CD4-positive, alpha-beta T cell (primary cell): ENCODE measurements at regions not wholly inside any gene's neighbourhood (a gene's known extent, or its start where the extent isn't known, plus 50 kb on each side); places are given as distances from the start of the nearest gene placed in this dataset.

ENCODE experiments used
- ATAC-seq: fragments of 200-7000 bp; cut with Tn5 transposase; one replicate; pipeline ENCODE4 v1.10.0; 2022; ENCODE audit warnings: mild to moderate bottlenecking; ENCODE audit not compliant: poor library complexity
- CTCF ChIA-PET: fragments of 350-600 bp; sonication (Branson Sonifier 250); formaldehyde crosslinking; loops from one replicate; lab custom pipeline; 2021; ENCODE audit warnings: antibody characterized with exemption, inconsistent platforms; lab: Charles Lee
- POLR2A ChIA-PET: fragments of 350-600 bp; sonication (Branson Sonifier 250); formaldehyde crosslinking; loops from one replicate; lab custom pipeline; 2021; ENCODE audit warnings: antibody characterized with exemption, inconsistent platforms; lab: Charles Lee
- DNase-seq, 14 experiments: peaks; one replicate each; pipeline ENCODE4 v3.0.0-alpha.2; 2013 to 2020; ENCODE audit warnings: mixed read lengths in 2 of 14
- H3K27ac ChIP-seq, 2 donors: one replicate each; pipeline versions ENCODE4 v1.5.1 to v1.7.0; 2013; ENCODE audit warnings: low read length in 2 of 2, low read depth in 1 of 2, mild to moderate bottlenecking in 1 of 2
- H3K27me3 ChIP-seq, 2 experiments: 1 replicate in 1 of 2; 2 replicates in 1 of 2; pipeline versions ENCODE4 v1.6.1 to v1.7.0; 2013; ENCODE audit warnings: low read length in 2 of 2, control low read depth in 1 of 2, mild to moderate bottlenecking in 1 of 2, moderate library complexity in 1 of 2; ENCODE audit not compliant: insufficient read depth in 2 of 2, control insufficient read depth in 1 of 2
- H3K36me3 ChIP-seq: one replicate; pipeline ENCODE4 v1.6.1; 2013; ENCODE audit warnings: low read length, control low read depth; ENCODE audit not compliant: insufficient read depth
- H3K4me1 ChIP-seq: one replicate; pipeline ENCODE4 v1.6.1; 2013; ENCODE audit warnings: low read length, control low read depth; ENCODE audit not compliant: insufficient read depth
- H3K4me3 ChIP-seq: one replicate; pipeline ENCODE4 v1.5.1; 2013; ENCODE audit warnings: mild to moderate bottlenecking, low read length, moderate library complexity
- H3K9me3 ChIP-seq, 2 experiments: 1 replicate in 1 of 2; 2 replicates in 1 of 2; pipeline versions ENCODE4 v1.6.1 to v1.7.0; 2013; ENCODE audit warnings: low read length in 2 of 2, mild to moderate bottlenecking in 2 of 2, control low read depth in 1 of 2, moderate library complexity in 1 of 2; ENCODE audit not compliant: control insufficient read depth in 1 of 2, insufficient read depth in 1 of 2
- H3K27ac Mint-ChIP-seq: one replicate; pipeline ENCODE4 v1.8.0; 2020; ENCODE audit warnings: mixed read lengths
- H3K27me3 Mint-ChIP-seq: one replicate; pipeline ENCODE4 v1.8.0; 2021; ENCODE audit warnings: mixed read lengths
- H3K36me3 Mint-ChIP-seq: one replicate; pipeline ENCODE4 v1.8.0; 2021; ENCODE audit warnings: low read depth, mixed read lengths
- H3K4me1 Mint-ChIP-seq: one replicate; pipeline ENCODE4 v1.8.0; 2021; ENCODE audit warnings: low read depth, mixed read lengths
- H3K4me3 Mint-ChIP-seq: one replicate; pipeline ENCODE4 v1.8.0; 2020; ENCODE audit warnings: mild to moderate bottlenecking, mixed read lengths
- H3K9me3 Mint-ChIP-seq: one replicate; pipeline ENCODE4 v1.8.0; 2020; ENCODE audit warnings: mixed read lengths
- intact Hi-C, 2 experiments: fragments of 100-400 bp; cut with DNase I in 1 of 2; cut with micrococcal nuclease in 1 of 2; formaldehyde crosslinking; loops; one replicate each; pipeline versions ENCODE4 v1.15.1 to v1.9.0; 2023 to 2025; cut with DNase I, micrococcal nuclease
- TF ChIP-seq, protein P1 (sequence below): fragments of 200-600 bp; IDR thresholded peaks from one replicate; pipeline ENCODE4 v1.8.0; 2022; ENCODE audit warnings: antibody characterized with exemption, mild to moderate bottlenecking

DNA sequence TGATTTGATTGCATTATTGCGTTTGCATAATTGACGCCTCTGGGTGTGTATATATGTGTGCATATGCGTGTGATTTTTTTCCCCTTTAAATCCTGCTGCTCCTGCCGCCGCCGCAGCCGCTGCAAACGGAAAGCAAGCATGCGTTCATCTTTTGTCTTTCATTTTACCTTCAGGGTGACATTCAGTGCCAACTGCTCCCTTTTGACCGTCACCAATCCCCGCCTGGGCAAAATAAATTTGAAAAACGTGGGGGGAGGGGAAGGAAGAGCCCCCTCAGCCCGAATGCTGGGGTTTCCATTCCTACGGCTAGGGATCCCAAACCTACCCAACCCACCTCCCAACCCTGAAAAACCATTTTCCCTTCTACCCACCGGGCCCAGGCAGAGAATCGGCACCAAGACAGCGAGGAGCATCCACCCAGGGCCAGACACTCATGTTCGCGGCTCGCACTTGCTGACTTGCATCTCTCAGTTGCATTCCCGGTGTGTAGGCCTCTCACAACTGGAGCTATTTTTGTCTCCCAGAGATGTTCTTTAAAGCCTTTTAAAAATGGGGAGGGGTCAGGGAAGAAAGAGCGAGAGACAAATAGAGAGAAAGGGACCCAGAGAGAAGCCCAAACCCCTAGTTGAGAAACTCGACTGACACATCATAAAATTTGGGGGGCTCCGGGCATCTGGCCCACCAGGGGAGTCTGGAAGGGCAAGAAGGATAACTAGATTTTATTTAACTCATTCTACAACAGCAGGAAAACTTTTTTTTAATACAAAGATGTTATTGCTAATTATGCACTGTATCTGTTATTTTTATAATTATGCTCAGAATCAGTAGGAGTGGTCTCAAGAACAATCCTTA lies 367.1 kb upstream of the ESRRG start:
- Mint-ChIP-seq H3K27ac (no peak overlapping the region), H3K27me3 (peaks cover 55% of the 10 kb centered on the region)
- no peak for ATAC-seq

DNA sequence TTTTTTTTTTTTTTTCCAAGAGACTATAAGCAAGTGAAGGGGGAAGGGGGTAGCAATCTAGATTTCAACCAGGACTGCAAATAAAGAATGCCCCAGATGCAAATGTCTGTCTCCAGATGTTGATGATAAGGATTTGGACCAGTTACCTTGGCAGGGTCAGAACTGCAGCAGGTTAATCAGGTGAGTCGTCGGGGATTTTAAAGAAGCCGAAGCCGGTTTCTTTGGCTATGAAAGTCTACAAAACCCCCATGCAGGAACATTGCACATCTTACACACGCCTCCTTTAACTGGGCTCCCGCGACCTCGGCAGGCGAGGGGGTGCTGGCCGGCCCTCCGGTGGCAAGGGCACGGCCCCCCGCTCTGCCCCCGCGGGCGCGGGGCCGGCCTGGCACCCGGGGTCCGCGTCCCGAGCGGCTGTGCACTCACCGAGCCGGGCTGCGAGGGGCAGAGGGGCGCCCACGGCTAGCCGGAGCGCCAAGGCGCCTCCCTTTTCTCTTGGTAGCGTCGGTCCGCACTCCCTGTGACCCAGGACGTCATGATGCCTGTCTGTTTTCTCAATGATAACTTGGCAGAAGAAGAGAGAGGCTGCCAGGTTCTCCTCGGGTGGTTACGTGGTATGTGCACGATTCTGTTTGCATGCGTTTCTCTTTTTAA lies 366.3 kb upstream of the ESRRG start:
- ATAC-seq (no peak), DNase-seq (no peak)
- Mint-ChIP-seq H3K27ac (no peak overlapping the region), H3K36me3 (no peaks in the 10 kb centered on the region), H3K27me3 (peaks cover 55% of the 10 kb centered on the region), H3K9me3 (peaks cover 3% of the 10 kb centered on the region), H3K4me3 (no peak overlapping the region), H3K4me1 (no peaks in the 10 kb centered on the region)
- Histone ChIP-seq H3K4me1 (no peaks in the 10 kb centered on the region), H3K36me3 (no peaks in the 10 kb centered on the region), H3K4me3 (no peak overlapping the region), H3K9me3 (peaks cover 0 to 8% of the 10 kb centered on the region in 2 experiments), H3K27me3 (peaks cover 16 to 19% of the 10 kb centered on the region in 2 experiments), H3K27ac (no peak overlapping the region)
- TF ChIP-seq, protein P1, sequence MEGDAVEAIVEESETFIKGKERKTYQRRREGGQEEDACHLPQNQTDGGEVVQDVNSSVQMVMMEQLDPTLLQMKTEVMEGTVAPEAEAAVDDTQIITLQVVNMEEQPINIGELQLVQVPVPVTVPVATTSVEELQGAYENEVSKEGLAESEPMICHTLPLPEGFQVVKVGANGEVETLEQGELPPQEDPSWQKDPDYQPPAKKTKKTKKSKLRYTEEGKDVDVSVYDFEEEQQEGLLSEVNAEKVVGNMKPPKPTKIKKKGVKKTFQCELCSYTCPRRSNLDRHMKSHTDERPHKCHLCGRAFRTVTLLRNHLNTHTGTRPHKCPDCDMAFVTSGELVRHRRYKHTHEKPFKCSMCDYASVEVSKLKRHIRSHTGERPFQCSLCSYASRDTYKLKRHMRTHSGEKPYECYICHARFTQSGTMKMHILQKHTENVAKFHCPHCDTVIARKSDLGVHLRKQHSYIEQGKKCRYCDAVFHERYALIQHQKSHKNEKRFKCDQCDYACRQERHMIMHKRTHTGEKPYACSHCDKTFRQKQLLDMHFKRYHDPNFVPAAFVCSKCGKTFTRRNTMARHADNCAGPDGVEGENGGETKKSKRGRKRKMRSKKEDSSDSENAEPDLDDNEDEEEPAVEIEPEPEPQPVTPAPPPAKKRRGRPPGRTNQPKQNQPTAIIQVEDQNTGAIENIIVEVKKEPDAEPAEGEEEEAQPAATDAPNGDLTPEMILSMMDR, result no peak
- ChIA-PET CTCF (no interaction called here), POLR2A (no interaction called here)
- intact Hi-C loops, result no loop called here

More for the DNA sequence above, 367.1 kb upstream of the ESRRG start:
- Mint-ChIP-seq H3K9me3 (peaks cover 3% of the 10 kb centered on the region), H3K36me3 (no peaks in the 10 kb centered on the region), H3K4me3 (no peak overlapping the region), H3K4me1 (no peaks in the 10 kb centered on the region)
- no peak overlapping the region for H3K27ac ChIP-seq
- ChIA-PET CTCF (no interaction called here), POLR2A (no interaction called here)
- H3K4me1 ChIP-seq, result no peaks in the 10 kb centered on the region
- no peak overlapping the region for H3K4me3 ChIP-seq
- DNase-seq, result no peak
- H3K9me3 ChIP-seq, result peaks cover 0 to 8% of the 10 kb centered on the region in 2 experiments
- H3K36me3 ChIP-seq, result no peaks in the 10 kb centered on the region
- H3K27me3 ChIP-seq, result peaks cover 16 to 19% of the 10 kb centered on the region in 2 experiments
- intact Hi-C loops, result no loop called here
- TF ChIP-seq, protein P1, result no peak

DNA sequence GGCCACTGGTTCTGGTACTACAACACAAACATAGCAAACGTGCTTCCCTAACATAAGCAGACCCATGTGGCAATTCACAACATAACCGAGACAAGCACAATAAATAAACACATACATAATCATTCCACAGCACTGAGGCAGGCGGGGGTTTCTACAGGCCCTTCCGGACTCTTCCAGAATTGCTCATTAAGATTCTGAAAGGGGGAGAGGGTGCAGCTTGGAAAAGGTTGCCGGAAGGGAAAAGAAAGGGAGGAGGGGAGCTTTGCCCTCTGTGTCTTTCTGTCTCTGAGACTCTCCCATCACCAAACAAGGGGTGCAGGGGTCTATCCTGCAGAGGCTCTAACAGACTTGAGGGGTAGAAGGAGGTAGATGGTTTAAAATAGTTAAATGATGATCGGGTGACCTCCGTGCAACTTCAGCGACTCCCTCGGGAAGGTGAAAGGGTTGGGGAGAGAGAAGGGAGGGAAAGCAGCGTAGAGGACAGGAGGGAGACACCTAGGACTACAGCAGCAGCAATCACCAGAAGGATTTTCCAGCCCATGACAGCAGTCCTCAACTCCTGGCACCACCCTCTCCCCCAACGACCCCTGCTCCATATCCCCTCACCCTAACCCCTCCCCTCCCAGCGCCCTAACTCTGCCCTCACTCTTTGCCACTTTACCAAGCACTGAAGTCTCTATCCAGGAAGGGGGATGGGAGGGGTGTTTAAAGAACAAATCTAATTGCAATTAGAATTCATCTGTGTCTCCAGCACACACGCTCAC lies 365.5 kb upstream of the ESRRG start:
- Mint-ChIP-seq H3K27ac (no peak overlapping the region), H3K27me3 (peaks cover 51% of the 10 kb centered on the region), H3K9me3 (peaks cover 3% of the 10 kb centered on the region), H3K36me3 (no peaks in the 10 kb centered on the region), H3K4me3 (no peak overlapping the region), H3K4me1 (no peaks in the 10 kb centered on the region)
- ChIA-PET CTCF (no interaction called here), POLR2A (no interaction called here)
- intact Hi-C loops, result no loop called here
- ATAC-seq, result no peak
- H3K4me3 ChIP-seq, result no peak overlapping the region
- H3K9me3 ChIP-seq, result peaks cover 0 to 8% of the 10 kb centered on the region in 2 experiments
- no peaks in the 10 kb centered on the region for H3K36me3 ChIP-seq
- no peak overlapping the region for H3K27ac ChIP-seq
- peaks cover 16 to 19% of the 10 kb centered on the region in 2 experiments for H3K27me3 ChIP-seq
- no peak for DNase-seq
- no peaks in the 10 kb centered on the region for H3K4me1 ChIP-seq
- TF ChIP-seq, protein P1, result no peak
